ENCODE measurements at regions not wholly inside any gene's neighbourhood (a gene's known extent, or its start where the extent isn't known, plus 50 kb on each side); places are given as distances from the start of the nearest gene placed in this dataset.

GRCh38 chr6:139926711-139927110, 552.3 kb upstream of the CITED2 start:
- intact Hi-C loops (cut with DNase I): no loop called here
- WGBS: 93% methylated on average over 3 of the region's 3 CpGs
- DNase-seq (ENCODE audit: low spot score): no peak
- no peaks in the 10 kb centered on the region for H3K9me3 ChIP-seq
- no peaks in the 10 kb centered on the region for H3K36me3 ChIP-seq
- no peaks in the 10 kb centered on the region for H3K4me1 ChIP-seq (replicated peaks)
- TF ChIP-seq POLR2AphosphoS5 (IDR thresholded peaks at IDR 0.05): no peak
- no peak for TF ChIP-seq CTCF (IDR thresholded peaks at IDR 0.05)
- no peak for TF ChIP-seq POLR2A (IDR thresholded peaks at IDR 0.05)
- H3K27me3 ChIP-seq (replicated peaks; ENCODE audit: insufficient read depth): no peaks in the 10 kb centered on the region
- H3K4me3 ChIP-seq: no peak overlapping the region
- no peak overlapping the region for H3K27ac ChIP-seq

- intact Hi-C loops (cut with DNase I): no loop called here
- DNase-seq (ENCODE audit: low spot score): no peak
- no peak overlapping the region for H3K27ac ChIP-seq
- H3K4me3 ChIP-seq: no peak overlapping the region
- H3K9me3 ChIP-seq: no peaks in the 10 kb centered on the region
- no peaks in the 10 kb centered on the region for H3K27me3 ChIP-seq (replicated peaks; ENCODE audit: insufficient read depth)
- H3K36me3 ChIP-seq: no peaks in the 10 kb centered on the region
- WGBS: 78% methylated on average over 11 of the region's 11 CpGs
- H3K4me1 ChIP-seq (replicated peaks): no peaks in the 10 kb centered on the region
- no peak for TF ChIP-seq CTCF (IDR thresholded peaks at IDR 0.05)
- TF ChIP-seq POLR2A (IDR thresholded peaks at IDR 0.05): no peak
- no peak for TF ChIP-seq POLR2AphosphoS5 (IDR thresholded peaks at IDR 0.05)
Observed at GRCh38 chr6:139925894-139926641, 551.6 kb upstream of the CITED2 start.

- no peak for DNase-seq (ENCODE audit: low spot score)
- Histone ChIP-seq H3K27ac (no peak overlapping the region), H3K4me3 (no peak overlapping the region), H3K9me3 (no peaks in the 10 kb centered on the region), H3K27me3 (replicated peaks; ENCODE audit: insufficient read depth) (no peaks in the 10 kb centered on the region), H3K36me3 (no peaks in the 10 kb centered on the region), H3K4me1 (replicated peaks) (no peaks in the 10 kb centered on the region)
- TF ChIP-seq CTCF (IDR thresholded peaks at IDR 0.05) (no peak), POLR2AphosphoS5 (IDR thresholded peaks at IDR 0.05) (no peak), POLR2A (IDR thresholded peaks at IDR 0.05) (no peak)
- intact Hi-C loops (cut with DNase I): no loop called here
- 81% methylated on average over 5 of the region's 5 CpGs for WGBS
Observed at GRCh38 chr6:139923964-139924475, 549.6 kb upstream of the CITED2 start.

GRCh38 chr6:139922236-139922635, 547.8 kb upstream of the CITED2 start:
- H3K36me3 ChIP-seq: no peaks in the 10 kb centered on the region
- intact Hi-C loops (cut with DNase I): no loop called here
- H3K9me3 ChIP-seq: no peaks in the 10 kb centered on the region
- WGBS: 95% methylated on average over 4 of the region's 4 CpGs
- no peak for TF ChIP-seq CTCF (IDR thresholded peaks at IDR 0.05)
- TF ChIP-seq POLR2A (IDR thresholded peaks at IDR 0.05): no peak
- TF ChIP-seq POLR2AphosphoS5 (IDR thresholded peaks at IDR 0.05): no peak
- no peak overlapping the region for H3K27ac ChIP-seq
- no peaks in the 10 kb centered on the region for H3K27me3 ChIP-seq (replicated peaks; ENCODE audit: insufficient read depth)
- no peaks in the 10 kb centered on the region for H3K4me1 ChIP-seq (replicated peaks)
- no peak for DNase-seq (ENCODE audit: low spot score)
- no peak overlapping the region for H3K4me3 ChIP-seq

- H3K36me3 ChIP-seq: no peaks in the 10 kb centered on the region
- H3K4me1 ChIP-seq (replicated peaks): no peaks in the 10 kb centered on the region
- TF ChIP-seq POLR2A (IDR thresholded peaks at IDR 0.05) (no peak), POLR2AphosphoS5 (IDR thresholded peaks at IDR 0.05) (no peak), CTCF (IDR thresholded peaks at IDR 0.05) (no peak)
- no peak overlapping the region for H3K27ac ChIP-seq
- intact Hi-C loops (cut with DNase I): no loop called here
- 64% methylated on average over 2 of the region's 2 CpGs for WGBS
- H3K9me3 ChIP-seq: no peaks in the 10 kb centered on the region
- no peak overlapping the region for H3K4me3 ChIP-seq
- no peak for DNase-seq (ENCODE audit: low spot score)
- H3K27me3 ChIP-seq (replicated peaks; ENCODE audit: insufficient read depth): no peaks in the 10 kb centered on the region
Observed at GRCh38 chr6:139920776-139921100, 546.3 kb upstream of the CITED2 start.
